Keratinocyte (primary cell): ENCODE measurements at regions not wholly inside any gene's neighbourhood (a gene's known extent, or its start where the extent isn't known, plus 50 kb on each side); places are given as distances from the start of the nearest gene placed in this dataset.

Experiments
- DNase-seq: peaks from one replicate; pipeline ENCODE4 v3.0.0-alpha.2; 2011; ENCODE audit warnings: low read depth, missing footprints, low spot score
- FAIRE-seq: peaks from 2 replicates; lab custom pipeline; 2011; peaks lifted over from hg19 to GRCh38; lab: Jason Lieb, UNC
- H2AFZ ChIP-seq: 2 replicates; pipeline ENCODE4 v1.6.0; 2012; ENCODE audit warnings: low read length, control low read depth, inconsistent platforms; ENCODE audit not compliant: control insufficient read depth
- H3K27ac ChIP-seq: 2 replicates; pipeline ENCODE4 v1.5.1; 2011; ENCODE audit warnings: low read length; ENCODE audit not compliant: control insufficient read depth, insufficient read depth
- H3K27me3 ChIP-seq: 3 replicates; pipeline ENCODE4 v1.6.0; 2011; ENCODE audit warnings: low read length; ENCODE audit not compliant: control insufficient read depth, insufficient read depth; ENCODE audit errors: extremely low read depth
- H3K36me3 ChIP-seq, 2 experiments: 2 replicates in 1 of 2; 3 replicates in 1 of 2; pipeline ENCODE4 v1.5.1; 2011; ENCODE audit warnings: low read length in 2 of 2, mild to moderate bottlenecking in 1 of 2; ENCODE audit not compliant: control insufficient read depth in 2 of 2, insufficient read depth in 2 of 2; ENCODE audit errors: extremely low read depth in 1 of 2
- H3K4me1 ChIP-seq: 3 replicates; pipeline ENCODE4 v1.5.1; 2011; ENCODE audit warnings: low read length; ENCODE audit not compliant: control insufficient read depth, insufficient read depth; ENCODE audit errors: extremely low read depth
- H3K4me2 ChIP-seq: 3 replicates; pipeline ENCODE4 v1.6.0; 2011; ENCODE audit warnings: low read depth, low read length; ENCODE audit not compliant: control insufficient read depth, insufficient read depth; ENCODE audit errors: extremely low read depth
- H3K4me3 ChIP-seq, 3 experiments: fragments of 200-600 bp in 1 of 3; sonication (generic) in 1 of 3; 2 replicates in 2 of 3; 3 replicates in 1 of 3; pipeline ENCODE4 v1.5.1; 2011 to 2016; ENCODE audit warnings: low read length in 3 of 3, mild to moderate bottlenecking in 3 of 3, control low read depth in 2 of 3, inconsistent platforms in 1 of 3, low read depth in 1 of 3, mixed read lengths in 1 of 3, mixed run types in 1 of 3, moderate library complexity in 1 of 3; ENCODE audit not compliant: control insufficient read depth in 2 of 3, insufficient read depth in 2 of 3; ENCODE audit errors: extremely low read depth in 1 of 3
- H3K79me2 ChIP-seq: 2 replicates; pipeline ENCODE4 v1.6.0; 2012; ENCODE audit warnings: low read length; ENCODE audit not compliant: control insufficient read depth, insufficient read depth
- H3K9ac ChIP-seq: 3 replicates; pipeline ENCODE4 v1.6.0; 2011; ENCODE audit warnings: low read length; ENCODE audit not compliant: control insufficient read depth, insufficient read depth; ENCODE audit errors: extremely low read depth
- H3K9me1 ChIP-seq: 3 replicates; pipeline ENCODE4 v1.6.0; 2011; ENCODE audit warnings: low read length; ENCODE audit not compliant: control insufficient read depth, insufficient read depth; ENCODE audit errors: extremely low read depth
- H3K9me3 ChIP-seq: 2 replicates; pipeline ENCODE4 v1.5.1; 2012; ENCODE audit warnings: low read depth, low read length; ENCODE audit not compliant: control insufficient read depth
- H4K20me1 ChIP-seq: 3 replicates; pipeline ENCODE4 v1.6.0; 2011; ENCODE audit warnings: low read length; ENCODE audit not compliant: control insufficient read depth, insufficient read depth; ENCODE audit errors: extremely low read depth
- CTCF ChIP-seq, 3 experiments: IDR thresholded peaks in 1 of 3; conservative IDR thresholded peaks in 1 of 3; optimal IDR thresholded peaks in 1 of 3; 2 replicates in 2 of 3; 3 replicates in 1 of 3; pipeline versions ENCODE3 to v1.5.1; 2011; ENCODE audit warnings: low read length in 3 of 3, mild to moderate bottlenecking in 3 of 3, moderate library complexity in 2 of 3, control low read depth in 1 of 3, inconsistent platforms in 1 of 3; ENCODE audit not compliant: insufficient read depth in 2 of 3; ENCODE audit errors: extremely low read depth in 1 of 3
- EZH2 ChIP-seq: IDR thresholded peaks from one replicate; pipeline ENCODE4 v1.6.1; 2012; ENCODE audit warnings: inconsistent platforms, mild to moderate bottlenecking, low read length, moderate library complexity
- dilution Hi-C: fragments of 300-500 bp; cut with MboI; formaldehyde crosslinking; loops from one replicate; pipeline ENCODE4 v1.7.0; 2020; ENCODE audit warnings: low sequenced_read_pairs; ENCODE audit not compliant: extremely low pct_ligation_motif_present

- no peaks in the 10 kb centered on the region for H3K9me3 ChIP-seq
- H4K20me1 ChIP-seq, result no peaks in the 10 kb centered on the region
- no peak overlapping the region for H2AFZ ChIP-seq
- dilution Hi-C loops, result no loop called here
- peaks cover 3% of the 10 kb centered on the region for H3K27me3 ChIP-seq
- H3K79me2 ChIP-seq, result no peaks in the 10 kb centered on the region
- no peaks in the 10 kb centered on the region for H3K9me1 ChIP-seq
- FAIRE-seq (no peak), DNase-seq (no peak)
- H3K4me3 ChIP-seq, result no peak overlapping the region
- TF ChIP-seq EZH2 (no peak), CTCF (optimal IDR thresholded peaks at IDR 0.05 in 1 of 3, IDR thresholded peaks at IDR 0.05 in 1 of 3, conservative IDR thresholded peaks at IDR 0.05 in 1 of 3; ENCODE audit: extremely low read depth in 1 of 3, insufficient read depth in 2 of 3, low read length in 3 of 3) (no peak)
- H3K36me3 ChIP-seq, result no peaks in the 10 kb centered on the region
- no peaks in the 10 kb centered on the region for H3K4me1 ChIP-seq
- no peak overlapping the region for H3K9ac ChIP-seq
- no peak overlapping the region for H3K27ac ChIP-seq
- no peak overlapping the region for H3K4me2 ChIP-seq
Observed at GRCh38 chr16:86905302-86905701, 327.0 kb downstream of the FOXL1 start.

GRCh38 chr16:86906623-86907022 lies 328.3 kb downstream of the FOXL1 start:
- Histone ChIP-seq H3K4me2 (no peak overlapping the region), H3K4me1 (no peaks in the 10 kb centered on the region), H3K9ac (no peak overlapping the region)

More at GRCh38 chr16:86906623-86907022, 328.3 kb downstream of the FOXL1 start:
- peaks cover 3% of the 10 kb centered on the region for H3K27me3 ChIP-seq
- no peaks in the 10 kb centered on the region for H3K79me2 ChIP-seq
- dilution Hi-C loops, result no loop called here
- no peaks in the 10 kb centered on the region for H3K9me3 ChIP-seq
- no peaks in the 10 kb centered on the region for H3K36me3 ChIP-seq
- no peaks in the 10 kb centered on the region for H3K9me1 ChIP-seq
- no peaks in the 10 kb centered on the region for H4K20me1 ChIP-seq
- TF ChIP-seq CTCF (optimal IDR thresholded peaks at IDR 0.05 in 1 of 3, IDR thresholded peaks at IDR 0.05 in 1 of 3, conservative IDR thresholded peaks at IDR 0.05 in 1 of 3; ENCODE audit: extremely low read depth in 1 of 3, insufficient read depth in 2 of 3, low read length in 3 of 3) (no peak), EZH2 (no peak)
- FAIRE-seq (no peak), DNase-seq (no peak)
- no peak overlapping the region for H2AFZ ChIP-seq
- no peak overlapping the region for H3K4me3 ChIP-seq
- no peak overlapping the region for H3K27ac ChIP-seq
